ENCODE measurements at regions not wholly inside any gene's neighbourhood (a gene's known extent, or its start where the extent isn't known, plus 50 kb on each side); places are given as distances from the start of the nearest gene placed in this dataset.
"Not testable (repeated sequence)": the region's sequence is repeated elsewhere in the genome, so short reads cannot be mapped to it uniquely, and the experiment has no call there.

GRCh38 chrX:4661771-4662170 is 948.3 kb upstream of the PRKX start:
- in situ Hi-C loops (cut with HindIII; ENCODE audit: low pct_unique_long_range_greater_than_20kb, low sequenced_read_pairs): no loop called here
- TF ChIP-seq JUND (IDR thresholded peaks at IDR 0.05; ENCODE audit: low read depth): no peak
- no peak for DNase-seq (ENCODE audit: low read depth in 1 of 2, low spot score in 1 of 2)

GRCh38 chrX:4656419-4656818 is 943.0 kb upstream of the PRKX start:
- TF ChIP-seq JUND (IDR thresholded peaks at IDR 0.05; ENCODE audit: low read depth): no peak
- peak in 1 of 2 experiments; percentile 72 for DNase-seq (ENCODE audit: low read depth in 1 of 2, low spot score in 1 of 2)
- in situ Hi-C loops (cut with HindIII; ENCODE audit: low pct_unique_long_range_greater_than_20kb, low sequenced_read_pairs): no loop called here

GRCh38 chrX:4655743-4656142 is 942.3 kb upstream of the PRKX start:
- in situ Hi-C loops (cut with HindIII; ENCODE audit: low pct_unique_long_range_greater_than_20kb, low sequenced_read_pairs): no loop called here
- TF ChIP-seq JUND (IDR thresholded peaks at IDR 0.05; ENCODE audit: low read depth): no peak
- peak; percentile 4 to 83 for DNase-seq (ENCODE audit: low read depth in 1 of 2, low spot score in 1 of 2)

- no peak for DNase-seq (ENCODE audit: low read depth in 1 of 2, low spot score in 1 of 2)
- in situ Hi-C loops (cut with HindIII; ENCODE audit: low pct_unique_long_range_greater_than_20kb, low sequenced_read_pairs): no loop called here
- TF ChIP-seq JUND (IDR thresholded peaks at IDR 0.05; ENCODE audit: low read depth): no peak
These were observed 928.7 kb upstream of the PRKX start for GRCh38 chrX:4642114-4642513.

- DNase-seq (ENCODE audit: low read depth in 1 of 2, low spot score in 1 of 2): no peak
- TF ChIP-seq JUND (IDR thresholded peaks at IDR 0.05; ENCODE audit: low read depth): no peak
- in situ Hi-C loops (cut with HindIII; ENCODE audit: low pct_unique_long_range_greater_than_20kb, low sequenced_read_pairs): no loop called here
These were observed 924.6 kb upstream of the PRKX start for GRCh38 chrX:4638036-4638435.

- no peak for DNase-seq (ENCODE audit: low read depth in 1 of 2, low spot score in 1 of 2)
- TF ChIP-seq JUND (IDR thresholded peaks at IDR 0.05; ENCODE audit: low read depth): no peak
- in situ Hi-C loops (cut with HindIII; ENCODE audit: low pct_unique_long_range_greater_than_20kb, low sequenced_read_pairs): no loop called here
These were observed 914.0 kb upstream of the PRKX start for GRCh38 chrX:4627414-4627813.

GRCh38 chrX:4622486-4623167 is 909.2 kb upstream of the PRKX start:
- in situ Hi-C loops (cut with HindIII; ENCODE audit: low pct_unique_long_range_greater_than_20kb, low sequenced_read_pairs): no loop called here
- TF ChIP-seq JUND (IDR thresholded peaks at IDR 0.05; ENCODE audit: low read depth): no peak
- DNase-seq (ENCODE audit: low read depth in 1 of 2, low spot score in 1 of 2): peak; percentile 7 to 72

- in situ Hi-C loops (cut with HindIII; ENCODE audit: low pct_unique_long_range_greater_than_20kb, low sequenced_read_pairs): not testable (repeated sequence)
- peak in 1 of 2 experiments; percentile 8 for DNase-seq (ENCODE audit: low read depth in 1 of 2, low spot score in 1 of 2)
These were observed 900.2 kb upstream of the PRKX start for GRCh38 chrX:4613651-4614050.

- in situ Hi-C loops (cut with HindIII; ENCODE audit: low pct_unique_long_range_greater_than_20kb, low sequenced_read_pairs): no loop called here
- no peak for DNase-seq (ENCODE audit: low read depth in 1 of 2, low spot score in 1 of 2)
- no peak for TF ChIP-seq JUND (IDR thresholded peaks at IDR 0.05; ENCODE audit: low read depth)
These were observed 875.4 kb upstream of the PRKX start for GRCh38 chrX:4588893-4589292.

- no peak for TF ChIP-seq JUND (IDR thresholded peaks at IDR 0.05; ENCODE audit: low read depth)
- in situ Hi-C loops (cut with HindIII; ENCODE audit: low pct_unique_long_range_greater_than_20kb, low sequenced_read_pairs): no loop called here
- no peak for DNase-seq (ENCODE audit: low read depth in 1 of 2, low spot score in 1 of 2)
These were observed 875.0 kb upstream of the PRKX start for GRCh38 chrX:4588466-4588865.

- in situ Hi-C loops (cut with HindIII; ENCODE audit: low pct_unique_long_range_greater_than_20kb, low sequenced_read_pairs): no loop called here
- TF ChIP-seq JUND (IDR thresholded peaks at IDR 0.05; ENCODE audit: low read depth): no peak
- DNase-seq (ENCODE audit: low read depth in 1 of 2, low spot score in 1 of 2): no peak
These were observed 874.6 kb upstream of the PRKX start for GRCh38 chrX:4588056-4588455.

- in situ Hi-C loops (cut with HindIII; ENCODE audit: low pct_unique_long_range_greater_than_20kb, low sequenced_read_pairs): no loop called here
- no peak for TF ChIP-seq JUND (IDR thresholded peaks at IDR 0.05; ENCODE audit: low read depth)
- no peak for DNase-seq (ENCODE audit: low read depth in 1 of 2, low spot score in 1 of 2)
These were observed 866.5 kb upstream of the PRKX start for GRCh38 chrX:4579999-4580398.

GRCh38 chrX:4579480-4579879 is 866.0 kb upstream of the PRKX start:
- TF ChIP-seq JUND (IDR thresholded peaks at IDR 0.05; ENCODE audit: low read depth): no peak
- no peak for DNase-seq (ENCODE audit: low read depth in 1 of 2, low spot score in 1 of 2)
- in situ Hi-C loops (cut with HindIII; ENCODE audit: low pct_unique_long_range_greater_than_20kb, low sequenced_read_pairs): no loop called here

GRCh38 chrX:4572691-4573090 is 859.2 kb upstream of the PRKX start:
- no peak for DNase-seq (ENCODE audit: low read depth in 1 of 2, low spot score in 1 of 2)
- in situ Hi-C loops (cut with HindIII; ENCODE audit: low pct_unique_long_range_greater_than_20kb, low sequenced_read_pairs): no loop called here
- no peak for TF ChIP-seq JUND (IDR thresholded peaks at IDR 0.05; ENCODE audit: low read depth)
